B cell (primary cell): ENCODE measurements at regions not wholly inside any gene's neighbourhood (a gene's known extent, or its start where the extent isn't known, plus 50 kb on each side); places are given as distances from the start of the nearest gene placed in this dataset.

Experiments used
- ATAC-seq: fragments of 200-7000 bp; cut with Tn5 transposase; one replicate; pipeline ENCODE4 v1.10.0; 2021; ENCODE audit warnings: low read depth, mild to moderate bottlenecking, moderate number of reproducible peaks, moderate library complexity
- CTCF ChIA-PET: fragments of 350-600 bp; sonication (Branson Sonifier 250); formaldehyde crosslinking; loops from one replicate; lab custom pipeline; 2021; ENCODE audit warnings: antibody characterized with exemption, inconsistent platforms; lab: Charles Lee
- POLR2A ChIA-PET: fragments of 350-600 bp; sonication (Branson Sonifier 250); formaldehyde crosslinking; loops from one replicate; lab custom pipeline; 2021; ENCODE audit warnings: antibody characterized with exemption; lab: Charles Lee
- DNase-seq: peaks from one replicate; pipeline ENCODE4 v3.0.0; 2013
- H2AFZ ChIP-seq: 2 replicates; pipeline ENCODE4 v1.6.1; 2012; ENCODE audit warnings: mild to moderate bottlenecking, low read depth, low read length; ENCODE audit not compliant: insufficient read depth, poor library complexity, severe bottlenecking
- H3K27ac ChIP-seq, 2 donors: 1 replicate in 1 of 2; 2 replicates in 1 of 2; pipeline ENCODE4 v1.5.1; 2012 to 2013; ENCODE audit warnings: low read length in 2 of 2, mild to moderate bottlenecking in 2 of 2, moderate library complexity in 1 of 2
- H3K27me3 ChIP-seq, 4 experiments: fragments of 200-600 bp in 1 of 4; sonication (generic) in 1 of 4; replicated peaks in 1 of 4; 1 replicate in 2 of 4; 2 replicates in 2 of 4; pipeline versions ENCODE4 v1.6.1 to v1.7.0; 2013 to 2016; ENCODE audit warnings: low read length in 3 of 4, mild to moderate bottlenecking in 2 of 4, mixed read lengths in 1 of 4, moderate library complexity in 1 of 4; ENCODE audit not compliant: insufficient read depth in 4 of 4, control insufficient read depth in 3 of 4; ENCODE audit errors: control extremely low read depth in 1 of 4
- H3K36me3 ChIP-seq, 2 experiments: replicated peaks in 1 of 2; 1 replicate in 1 of 2; 2 replicates in 1 of 2; pipeline versions ENCODE4 v1.6.1 to v1.7.1; 2013; ENCODE audit warnings: low read length in 1 of 2; ENCODE audit not compliant: insufficient read depth in 2 of 2, control insufficient read depth in 1 of 2; ENCODE audit errors: control extremely low read depth in 1 of 2, extremely low read depth in 1 of 2
- H3K4me1 ChIP-seq, 2 donors: fragments of 200-600 bp in 1 of 2; sonication (generic) in 1 of 2; 1 replicate in 1 of 2; 2 replicates in 1 of 2; pipeline versions ENCODE4 v1.5.1 to v1.6.1; 2013 to 2017; ENCODE audit warnings: low read length in 2 of 2; ENCODE audit not compliant: control insufficient read depth in 2 of 2, insufficient read depth in 2 of 2
- H3K4me2 ChIP-seq: replicated peaks from 2 replicates; pipeline ENCODE3; 2012; ENCODE audit warnings: mild to moderate bottlenecking, low read depth, low read length; ENCODE audit not compliant: poor library complexity, severe bottlenecking
- H3K4me3 ChIP-seq, 5 experiments: fragments of 200-600 bp in 1 of 5; sonication (generic) in 1 of 5; 1 replicate in 3 of 5; 2 replicates in 2 of 5; pipeline versions ENCODE4 v1.5.1 to v1.7.0; 2011 to 2016; ENCODE audit warnings: low read length in 4 of 5, mild to moderate bottlenecking in 4 of 5, low read depth in 2 of 5, control low read depth in 1 of 5, moderate library complexity in 1 of 5; ENCODE audit not compliant: insufficient read depth in 1 of 5; ENCODE audit errors: control extremely low read depth in 1 of 5, extremely low read depth in 1 of 5
- H3K79me2 ChIP-seq: fragments of 200-600 bp; sonication (generic); one replicate; pipeline ENCODE4 v1.6.0; 2016; ENCODE audit warnings: low read length; ENCODE audit not compliant: control insufficient read depth, insufficient read depth
- H3K9ac ChIP-seq: fragments of 200-600 bp; sonication (generic); 2 replicates; pipeline ENCODE4 v1.6.1; 2017; ENCODE audit warnings: mild to moderate bottlenecking, low read length, moderate library complexity
- H3K9me3 ChIP-seq, 3 donors: one replicate each; pipeline versions ENCODE4 v1.6.1 to v1.7.1; 2013; ENCODE audit warnings: low read length in 2 of 3; ENCODE audit not compliant: control insufficient read depth in 2 of 3, insufficient read depth in 1 of 3; ENCODE audit errors: control extremely low read depth in 1 of 3
- H4K20me1 ChIP-seq: 2 replicates; pipeline ENCODE4 v1.6.0; 2012; ENCODE audit warnings: mild to moderate bottlenecking, low read length; ENCODE audit not compliant: insufficient read depth, control insufficient read depth, poor library complexity, severe bottlenecking
- H3K27ac Mint-ChIP-seq: one replicate; pipeline ENCODE4 v1.8.0; 2021; ENCODE audit warnings: mixed read lengths
- H3K27me3 Mint-ChIP-seq: one replicate; pipeline ENCODE4 v1.8.0; 2021; ENCODE audit warnings: mixed read lengths
- H3K4me1 Mint-ChIP-seq: one replicate; pipeline ENCODE4 v1.8.0; 2021; ENCODE audit warnings: mixed read lengths
- H3K4me3 Mint-ChIP-seq: one replicate; pipeline ENCODE4 v1.8.0; 2021; ENCODE audit warnings: mixed read lengths
- H3K9me3 Mint-ChIP-seq: one replicate; pipeline ENCODE4 v1.8.0; 2022; ENCODE audit warnings: mixed read lengths; ENCODE audit not compliant: insufficient read depth
- CTCF ChIP-seq: fragments of 200-600 bp; IDR thresholded peaks from one replicate; pipeline ENCODE4 v1.8.0; 2022; ENCODE audit warnings: antibody characterized with exemption, mild to moderate bottlenecking
- EZH2 ChIP-seq: IDR thresholded peaks from 2 replicates; pipeline ENCODE4 v1.6.1; 2012; ENCODE audit warnings: borderline replicate concordance, low read depth, mild to moderate bottlenecking, moderate library complexity, low read length; ENCODE audit not compliant: insufficient read depth, poor library complexity, severe bottlenecking
- WGBS: methylation state at CpG from one replicate; pipeline ENCODE4 v1.1.5; 2013; ENCODE audit warnings: missing lambda C conversion rate; ENCODE audit not compliant: insufficient coverage; 5-methylcytosine and 5-hydroxymethylcytosine counted together
- intact Hi-C: fragments of 100-400 bp; cut with micrococcal nuclease; formaldehyde crosslinking; loops from one replicate; pipeline ENCODE4 v1.10.0; 2022

DNA sequence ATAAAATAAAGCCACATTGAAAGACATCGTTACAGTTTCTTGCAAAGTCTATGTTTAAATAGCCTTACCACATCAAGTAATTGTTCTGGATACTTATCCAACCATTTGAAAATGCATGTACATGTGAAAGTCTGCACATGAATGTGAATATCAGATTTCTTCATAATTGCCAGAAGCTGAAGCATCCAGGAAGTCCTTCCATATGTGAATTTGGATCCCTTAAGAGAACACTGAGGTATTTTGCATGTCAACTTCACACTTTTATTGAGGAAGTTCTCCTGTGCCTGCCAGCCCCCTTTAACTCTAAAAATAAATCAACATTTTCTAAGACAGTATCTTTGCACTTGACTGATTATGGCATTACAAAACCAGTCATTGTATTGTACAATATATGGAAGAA, 1103.5 kb upstream of the ADGRL3 start:
- Mint-ChIP-seq H3K4me3 (no peak overlapping the region), H3K9me3 (no peaks in the 10 kb centered on the region), H3K27ac (no peak overlapping the region), H3K4me1 (no peaks in the 10 kb centered on the region), H3K27me3 (no peaks in the 10 kb centered on the region)
- TF ChIP-seq EZH2: no peak
- TF ChIP-seq CTCF: no peak
- Histone ChIP-seq H4K20me1 (no peaks in the 10 kb centered on the region), H3K27ac (no peak overlapping the region), H3K4me2 (no peak overlapping the region), H3K27me3 (no peaks in the 10 kb centered on the region), H3K9me3 (peaks cover 0 to 4% (median 0%) of the 10 kb centered on the region in 3 donors), H3K4me1 (no peaks in the 10 kb centered on the region), H3K9ac (no peak overlapping the region), H3K36me3 (no peaks in the 10 kb centered on the region), H3K4me3 (no peak overlapping the region), H2AFZ (no peak overlapping the region), H3K79me2 (no peaks in the 10 kb centered on the region)
- CTCF ChIA-PET: no interaction called here
- intact Hi-C loops: no loop called here
- POLR2A ChIA-PET: no interaction called here
- DNase-seq: no peak
- ATAC-seq: no peak
- no CpG with 5 or more reads among the region's 1 CpG for WGBS

GRCh38 chr4:60116592-60116991, 1083.5 kb upstream of the ADGRL3 start:
- DNase-seq (no peak), ATAC-seq (no peak)
- H3K4me1 ChIP-seq: no peaks in the 10 kb centered on the region
- H4K20me1 ChIP-seq: no peaks in the 10 kb centered on the region
- WGBS: no CpG with 5 or more reads among the region's 3 CpGs
- ChIA-PET POLR2A (no interaction called here), CTCF (no interaction called here)
- no peak overlapping the region for H3K4me2 ChIP-seq
- no peak overlapping the region for H2AFZ ChIP-seq
- no peak overlapping the region for H3K4me3 ChIP-seq
- H3K4me1 Mint-ChIP-seq: no peaks in the 10 kb centered on the region
- no peak overlapping the region for H3K27ac ChIP-seq
- H3K27ac Mint-ChIP-seq: no peak overlapping the region
- no peaks in the 10 kb centered on the region for H3K27me3 Mint-ChIP-seq
- H3K36me3 ChIP-seq: no peaks in the 10 kb centered on the region
- no peaks in the 10 kb centered on the region for H3K27me3 ChIP-seq
- no peak overlapping the region for H3K4me3 Mint-ChIP-seq
- intact Hi-C loops: no loop called here
- no peaks in the 10 kb centered on the region for H3K79me2 ChIP-seq
- no peaks in the 10 kb centered on the region for H3K9me3 ChIP-seq
- no peak for TF ChIP-seq EZH2
- no peak for TF ChIP-seq CTCF
- H3K9ac ChIP-seq: no peak overlapping the region
- H3K9me3 Mint-ChIP-seq: no peaks in the 10 kb centered on the region
